DND-41 (cell line): ENCODE measurements at regions not wholly inside any gene's neighbourhood (a gene's known extent, or its start where the extent isn't known, plus 50 kb on each side); places are given as distances from the start of the nearest gene placed in this dataset.

Source experiments
- ATAC-seq: fragments of 200-7000 bp; cut with Tn5 transposase; 3 replicates; pipeline ENCODE4 v1.9.1; 2021; ENCODE audit warnings: low read depth; ENCODE audit not compliant: insufficient read depth
- DNase-seq: peaks from one replicate; pipeline ENCODE4 v3.0.0-alpha.2; 2020
- H2AFZ ChIP-seq: 2 replicates; pipeline ENCODE4 v1.6.0; 2012; ENCODE audit warnings: low read depth, low read length
- H3K27ac ChIP-seq: 2 replicates; pipeline ENCODE4 v1.5.1; 2012; ENCODE audit warnings: low read length, inconsistent platforms
- H3K27me3 ChIP-seq: fragments of 200-600 bp; sonication (generic); 2 replicates; pipeline ENCODE4 v1.6.0; 2012; ENCODE audit warnings: low read length, mild to moderate bottlenecking, inconsistent platforms; ENCODE audit not compliant: insufficient read depth, poor library complexity
- H3K36me3 ChIP-seq: 2 replicates; pipeline ENCODE4 v1.5.1; 2012; ENCODE audit warnings: low read length, inconsistent platforms; ENCODE audit not compliant: insufficient read depth
- H3K4me1 ChIP-seq: 2 replicates; pipeline ENCODE4 v1.5.1; 2012; ENCODE audit warnings: mild to moderate bottlenecking, low read length; ENCODE audit not compliant: insufficient read depth
- H3K4me2 ChIP-seq: 2 replicates; pipeline ENCODE4 v1.6.0; 2012; ENCODE audit warnings: mild to moderate bottlenecking, moderate library complexity, low read length, inconsistent platforms; ENCODE audit not compliant: insufficient read depth
- H3K4me3 ChIP-seq, 2 experiments: fragments of 200-600 bp in 1 of 2; shearing (Covaris generic) in 1 of 2; 2 replicates each; pipeline ENCODE4 v1.5.1; 2012 to 2016; ENCODE audit warnings: inconsistent platforms in 2 of 2, low read length in 2 of 2, mild to moderate bottlenecking in 2 of 2, low read depth in 1 of 2, moderate library complexity in 1 of 2
- H3K79me2 ChIP-seq: 2 replicates; pipeline ENCODE4 v1.6.0; 2012; ENCODE audit warnings: low read length, inconsistent platforms; ENCODE audit not compliant: insufficient read depth
- H3K9ac ChIP-seq: 2 replicates; pipeline ENCODE4 v1.6.0; 2012; ENCODE audit warnings: low read depth, mild to moderate bottlenecking, inconsistent platforms, low read length, moderate library complexity
- H3K9me3 ChIP-seq: 2 replicates; pipeline ENCODE4 v1.5.1; 2012; ENCODE audit warnings: low read length, moderate library complexity, mild to moderate bottlenecking, inconsistent platforms; ENCODE audit not compliant: insufficient read depth, severe bottlenecking
- H4K20me1 ChIP-seq: 2 replicates; pipeline ENCODE4 v1.6.0; 2012; ENCODE audit warnings: low read length; ENCODE audit not compliant: insufficient read depth
- EZH2 ChIP-seq: IDR thresholded peaks from 3 replicates; pipeline ENCODE4 v1.6.1; 2012; ENCODE audit warnings: borderline replicate concordance, low read depth, mild to moderate bottlenecking, moderate library complexity, low read length, inconsistent platforms; ENCODE audit not compliant: severe bottlenecking
- TF ChIP-seq, protein P1 (sequence below): IDR thresholded peaks from 2 replicates; pipeline ENCODE4 v1.5.1; 2012; ENCODE audit warnings: borderline replicate concordance, low read length, moderate library complexity, mild to moderate bottlenecking; ENCODE audit not compliant: poor library complexity, severe bottlenecking; ENCODE audit errors: extremely low read depth

DNA sequence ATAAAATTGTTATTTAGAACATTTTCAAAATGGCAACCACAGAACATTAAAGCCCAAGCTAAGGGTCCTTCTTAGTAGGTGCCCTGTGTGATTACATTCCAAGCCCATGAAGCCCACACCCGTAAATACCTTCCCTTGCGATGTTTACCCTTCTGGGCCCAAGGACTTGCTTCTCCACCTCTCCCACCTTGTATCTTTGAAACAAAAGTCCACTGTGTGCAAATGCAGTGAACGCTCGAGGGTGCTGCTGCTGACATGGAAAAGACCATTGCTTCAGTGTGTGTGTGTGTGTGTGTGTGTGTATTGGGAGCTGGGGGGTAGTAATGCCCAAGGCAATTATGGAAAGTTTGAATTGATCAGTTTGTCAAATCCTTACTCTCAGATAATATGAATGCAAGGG is 298.1 kb downstream of the TGFB2 start:
- H3K4me2 ChIP-seq = no peak overlapping the region

DNA sequence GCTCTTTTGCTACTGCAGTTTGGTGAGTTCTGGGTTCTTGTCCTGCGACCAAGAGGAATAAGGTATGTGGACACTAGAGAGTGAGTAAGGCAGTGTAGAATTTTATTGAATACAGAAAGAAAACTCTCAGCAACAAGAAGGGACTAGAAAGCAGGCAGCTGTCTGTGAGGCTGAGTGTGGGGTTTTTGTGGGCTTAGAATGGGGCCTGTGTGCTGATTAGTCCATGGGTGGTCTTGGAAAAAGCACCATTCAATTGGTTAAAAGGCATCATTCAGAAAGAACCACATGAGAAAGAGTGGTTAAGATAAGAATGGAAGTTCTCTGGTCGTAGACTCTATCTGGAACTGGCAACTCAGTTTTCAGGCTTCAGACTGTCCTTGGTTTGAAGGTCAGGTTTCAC is 298.8 kb downstream of the TGFB2 start:
- no peak overlapping the region for H2AFZ ChIP-seq
- H3K36me3 ChIP-seq = no peaks in the 10 kb centered on the region
- DNase-seq = no peak

More for the DNA sequence above, 298.1 kb downstream of the TGFB2 start:
- Histone ChIP-seq H3K27me3 (no peaks in the 10 kb centered on the region), H3K27ac (no peak overlapping the region), H3K36me3 (no peaks in the 10 kb centered on the region), H3K4me3 (no peak overlapping the region), H4K20me1 (no peaks in the 10 kb centered on the region), H3K79me2 (no peaks in the 10 kb centered on the region), H3K9ac (no peak overlapping the region), H3K4me1 (no peaks in the 10 kb centered on the region), H3K9me3 (no peaks in the 10 kb centered on the region), H2AFZ (no peak overlapping the region)
- TF ChIP-seq, protein P1, sequence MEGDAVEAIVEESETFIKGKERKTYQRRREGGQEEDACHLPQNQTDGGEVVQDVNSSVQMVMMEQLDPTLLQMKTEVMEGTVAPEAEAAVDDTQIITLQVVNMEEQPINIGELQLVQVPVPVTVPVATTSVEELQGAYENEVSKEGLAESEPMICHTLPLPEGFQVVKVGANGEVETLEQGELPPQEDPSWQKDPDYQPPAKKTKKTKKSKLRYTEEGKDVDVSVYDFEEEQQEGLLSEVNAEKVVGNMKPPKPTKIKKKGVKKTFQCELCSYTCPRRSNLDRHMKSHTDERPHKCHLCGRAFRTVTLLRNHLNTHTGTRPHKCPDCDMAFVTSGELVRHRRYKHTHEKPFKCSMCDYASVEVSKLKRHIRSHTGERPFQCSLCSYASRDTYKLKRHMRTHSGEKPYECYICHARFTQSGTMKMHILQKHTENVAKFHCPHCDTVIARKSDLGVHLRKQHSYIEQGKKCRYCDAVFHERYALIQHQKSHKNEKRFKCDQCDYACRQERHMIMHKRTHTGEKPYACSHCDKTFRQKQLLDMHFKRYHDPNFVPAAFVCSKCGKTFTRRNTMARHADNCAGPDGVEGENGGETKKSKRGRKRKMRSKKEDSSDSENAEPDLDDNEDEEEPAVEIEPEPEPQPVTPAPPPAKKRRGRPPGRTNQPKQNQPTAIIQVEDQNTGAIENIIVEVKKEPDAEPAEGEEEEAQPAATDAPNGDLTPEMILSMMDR = no peak
- no peak for TF ChIP-seq EZH2
- ATAC-seq (no peak), DNase-seq (no peak)

DNA sequence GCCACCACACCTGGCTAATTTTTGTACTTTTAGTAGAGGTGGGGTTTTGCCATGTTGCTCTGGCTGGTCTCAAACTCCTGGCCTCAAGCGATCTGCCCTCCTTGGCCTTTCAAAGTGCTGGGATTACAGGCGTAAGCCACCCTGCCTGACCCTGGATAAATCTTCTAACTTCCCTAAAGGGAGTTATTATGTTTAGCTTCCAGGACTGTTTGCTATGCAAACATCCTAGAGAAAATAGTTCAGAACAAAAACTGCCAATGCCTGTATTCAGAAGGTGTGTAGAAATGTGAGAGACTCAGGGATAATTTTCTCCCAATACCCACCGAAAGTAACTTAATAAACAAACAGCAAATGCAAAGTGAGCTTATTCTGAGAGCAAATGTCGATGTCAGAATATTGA is 301.2 kb downstream of the TGFB2 start:
- Histone ChIP-seq H3K9ac (no peak overlapping the region), H3K9me3 (no peaks in the 10 kb centered on the region), H3K4me3 (no peak overlapping the region), H3K27me3 (no peaks in the 10 kb centered on the region), H3K36me3 (no peaks in the 10 kb centered on the region), H3K4me2 (no peak overlapping the region), H4K20me1 (no peaks in the 10 kb centered on the region), H2AFZ (no peak overlapping the region), H3K4me1 (no peaks in the 10 kb centered on the region), H3K79me2 (no peaks in the 10 kb centered on the region), H3K27ac (no peak overlapping the region)
- TF ChIP-seq, protein P1 = no peak
- TF ChIP-seq EZH2 = no peak
- ATAC-seq (no peak), DNase-seq (no peak)

More for the DNA sequence above, 298.8 kb downstream of the TGFB2 start:
- Histone ChIP-seq H3K9me3 (no peaks in the 10 kb centered on the region), H4K20me1 (no peaks in the 10 kb centered on the region), H3K27ac (no peak overlapping the region), H3K79me2 (no peaks in the 10 kb centered on the region), H3K4me3 (no peak overlapping the region), H3K9ac (no peak overlapping the region), H3K4me2 (no peak overlapping the region), H3K27me3 (no peaks in the 10 kb centered on the region), H3K4me1 (no peaks in the 10 kb centered on the region)
- TF ChIP-seq EZH2 = no peak
- TF ChIP-seq, protein P1 = no peak
- no peak for ATAC-seq
